GM18873 (cell line): ENCODE measurements at regions not wholly inside any gene's neighbourhood (a gene's known extent, or its start where the extent isn't known, plus 50 kb on each side); places are given as distances from the start of the nearest gene placed in this dataset.

ENCODE experiments used
- ATAC-seq: cut with Tn5 transposase; IDR thresholded peaks from one replicate; pipeline ENCODE4 v1.9.1; 2021; ENCODE audit warnings: mild to moderate bottlenecking, moderate library complexity, moderate number of reproducible peaks; ENCODE audit not compliant: unreplicated experiment, low FRiP score

DNA sequence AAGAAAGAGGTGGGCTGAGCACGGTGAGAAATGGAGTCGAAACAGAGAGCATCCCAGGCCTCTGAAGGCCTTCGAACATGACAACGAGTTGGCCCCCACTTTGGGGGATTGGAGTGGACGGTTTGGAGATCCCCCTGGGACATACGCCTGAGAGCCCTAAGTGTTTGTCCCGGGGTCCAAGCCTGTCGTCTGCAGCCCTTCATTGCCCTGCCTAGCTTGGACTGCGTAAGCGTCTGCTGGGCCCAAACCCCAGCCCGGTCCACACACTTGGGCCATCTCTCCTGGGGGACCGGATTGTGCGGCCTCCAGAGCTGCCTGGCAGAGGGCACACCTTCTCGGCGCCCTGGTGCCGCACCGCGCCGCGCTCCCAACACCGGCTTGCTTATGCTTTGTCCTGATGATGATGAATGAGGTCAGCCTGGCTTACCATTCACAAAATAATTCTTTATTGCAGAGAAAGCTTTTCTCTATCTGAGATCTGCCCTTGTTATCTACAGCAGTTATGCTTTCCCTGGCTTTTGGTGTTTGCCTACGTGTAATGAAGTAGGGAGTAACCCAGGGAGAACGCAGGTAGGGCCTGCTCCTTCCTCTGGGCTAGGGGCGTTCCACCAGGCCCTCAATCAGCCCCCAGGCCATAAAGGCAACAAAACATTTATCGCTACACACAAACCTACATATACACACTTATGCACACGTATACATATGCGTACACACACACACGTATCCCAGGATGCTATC lies 85.9 kb upstream of the PPARA start:
- ATAC-seq = no peak

DNA sequence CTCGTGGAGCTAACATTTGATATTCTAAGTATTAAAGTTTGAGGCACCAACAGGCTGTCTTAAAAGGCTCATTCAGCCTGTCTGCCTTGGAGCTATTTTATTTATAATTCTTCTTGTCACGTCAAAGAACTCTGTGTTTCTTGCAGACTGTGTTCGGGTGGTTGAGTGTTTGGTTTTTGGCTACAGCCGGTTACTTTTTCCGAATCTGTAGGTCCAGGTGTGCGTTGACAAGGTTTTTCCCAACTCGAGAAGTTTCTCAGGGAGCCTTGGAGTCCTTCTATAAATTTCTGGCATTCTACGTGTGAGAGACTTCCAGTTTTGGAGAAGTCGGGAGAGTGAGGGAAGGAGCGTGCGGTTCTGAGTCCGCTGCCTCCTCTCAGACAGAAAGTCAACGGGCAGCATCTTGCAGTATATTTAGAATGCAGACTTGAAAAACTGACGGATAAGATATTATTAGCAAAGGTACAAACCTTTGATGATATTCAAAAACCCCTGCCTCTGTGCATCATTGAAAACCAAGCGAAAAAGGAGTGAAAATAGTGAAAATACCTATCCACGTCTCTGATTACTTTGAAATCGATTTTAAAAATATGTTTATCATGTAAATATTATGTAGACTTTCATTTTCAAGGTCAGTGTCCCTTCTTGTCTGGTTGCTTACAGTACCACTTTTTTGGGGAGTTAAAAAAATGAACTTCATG lies 85.2 kb upstream of the PPARA start:
- ATAC-seq = no peak

DNA sequence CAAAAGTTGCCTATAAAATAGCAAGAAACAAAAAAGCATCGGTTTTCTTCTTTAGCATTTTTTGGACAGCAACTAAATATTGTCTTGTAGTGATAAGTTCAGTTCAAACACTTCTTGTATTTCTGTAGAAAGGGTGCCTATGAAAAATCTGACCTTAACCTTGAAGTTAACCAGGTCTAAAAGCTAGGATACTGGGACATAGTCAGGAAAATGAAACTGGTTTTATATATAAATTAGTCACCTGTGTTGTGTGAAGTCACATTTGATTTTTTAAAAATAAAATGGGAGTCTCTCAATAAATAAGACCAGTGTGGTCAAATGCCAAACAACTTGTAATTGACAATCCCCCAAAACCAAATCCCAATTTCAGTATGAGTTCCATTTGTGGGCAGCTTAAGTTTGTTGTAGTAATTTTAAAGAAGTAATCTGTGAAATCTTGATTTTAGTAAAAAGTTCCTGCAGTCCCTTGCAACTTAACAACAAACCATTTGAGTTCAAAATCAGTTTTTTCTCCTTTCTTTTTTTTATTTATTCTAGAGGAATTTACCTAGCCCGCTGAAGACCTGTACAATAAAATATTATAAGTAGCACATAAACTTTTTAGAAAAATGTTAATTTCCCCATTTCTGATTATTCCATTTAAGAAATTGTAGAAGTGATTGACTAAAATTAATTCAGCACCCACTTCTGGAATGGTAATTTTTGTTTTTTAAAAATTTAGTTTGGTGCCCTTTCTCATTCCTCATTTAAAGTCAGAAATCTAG lies 84.5 kb upstream of the PPARA start:
- ATAC-seq = no peak

DNA sequence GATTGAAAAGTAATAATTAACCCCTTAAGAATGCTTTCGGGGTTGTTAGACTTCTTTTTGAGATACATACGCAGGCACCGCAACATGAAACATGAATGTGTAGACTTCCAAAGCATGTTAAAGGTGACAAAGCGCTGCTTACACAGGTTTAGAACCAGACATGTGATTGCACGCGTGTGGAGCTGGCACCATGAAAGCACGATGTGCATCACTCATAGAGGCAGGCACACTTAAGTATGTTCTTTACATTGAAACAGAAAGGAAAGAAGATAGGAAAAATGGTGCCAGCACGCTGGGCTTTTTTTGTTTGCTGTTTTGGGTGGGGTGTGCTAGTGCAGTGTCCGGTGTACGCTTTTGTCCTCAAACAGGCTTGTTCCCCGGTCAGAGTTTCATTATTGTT lies 83.6 kb upstream of the PPARA start:
- no peak for ATAC-seq

DNA sequence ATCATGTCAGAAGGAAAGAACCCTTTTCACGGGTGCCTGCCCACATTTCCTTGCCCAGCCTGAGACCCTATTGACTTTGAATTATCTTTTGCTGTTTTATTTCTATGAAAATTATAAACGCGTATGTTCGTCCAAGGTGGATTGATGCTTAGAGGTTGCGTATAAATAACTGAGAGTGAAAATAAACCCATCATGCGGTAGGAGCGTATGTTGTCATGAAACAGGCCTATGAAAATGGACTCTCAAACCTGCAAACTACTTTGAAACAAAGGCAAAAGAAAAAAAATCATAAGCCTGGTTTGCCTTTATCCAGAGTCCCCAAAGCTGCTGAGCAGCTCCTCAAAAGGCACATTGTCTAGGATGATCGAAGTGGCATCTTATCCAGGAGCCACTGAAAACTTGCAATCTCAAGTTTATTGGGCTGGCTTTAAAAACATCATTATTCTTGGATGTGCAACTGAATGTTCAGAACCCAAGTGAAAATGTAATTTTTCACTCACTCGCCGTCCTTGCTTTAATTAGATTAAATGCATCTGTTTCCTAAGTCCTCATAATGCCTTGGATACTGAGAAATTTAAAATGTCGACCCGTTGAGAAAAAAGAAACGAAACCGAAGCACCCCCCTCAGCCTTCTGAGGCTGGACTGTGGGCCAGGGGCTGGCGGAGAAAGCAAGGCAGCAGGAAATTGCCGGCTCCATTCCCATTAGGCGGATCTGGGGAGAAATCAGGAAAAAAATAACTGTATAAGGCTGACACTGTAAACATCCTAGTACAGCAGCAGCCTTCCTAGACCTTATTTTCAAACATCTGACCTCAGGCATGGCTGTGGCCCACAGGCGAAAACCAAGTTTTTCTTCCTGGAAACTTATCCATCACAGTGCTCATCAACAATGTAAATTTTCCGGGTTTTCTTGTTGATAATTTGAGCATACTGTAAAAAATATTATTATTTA lies 82.9 kb upstream of the PPARA start:
- ATAC-seq = no peak

DNA sequence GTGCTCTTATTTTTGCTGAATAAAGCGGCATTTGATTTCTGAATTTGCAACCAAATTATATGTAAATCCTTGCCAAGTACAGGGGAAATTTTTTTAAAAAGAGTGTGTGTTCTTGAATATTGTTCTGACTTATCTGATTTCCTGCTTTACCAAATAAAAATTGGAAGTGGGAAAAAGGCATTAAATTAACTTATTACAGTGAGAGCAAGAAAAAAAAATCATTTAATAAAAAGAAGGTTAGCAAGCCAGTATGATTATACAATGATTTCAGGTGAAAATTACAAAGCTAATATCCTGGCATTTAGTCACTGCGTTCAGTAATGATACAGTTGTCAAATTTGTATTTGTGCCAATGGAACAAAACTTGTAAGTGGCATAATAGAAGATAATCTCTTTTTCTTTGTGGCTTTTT lies 82.1 kb upstream of the PPARA start:
- no peak for ATAC-seq

DNA sequence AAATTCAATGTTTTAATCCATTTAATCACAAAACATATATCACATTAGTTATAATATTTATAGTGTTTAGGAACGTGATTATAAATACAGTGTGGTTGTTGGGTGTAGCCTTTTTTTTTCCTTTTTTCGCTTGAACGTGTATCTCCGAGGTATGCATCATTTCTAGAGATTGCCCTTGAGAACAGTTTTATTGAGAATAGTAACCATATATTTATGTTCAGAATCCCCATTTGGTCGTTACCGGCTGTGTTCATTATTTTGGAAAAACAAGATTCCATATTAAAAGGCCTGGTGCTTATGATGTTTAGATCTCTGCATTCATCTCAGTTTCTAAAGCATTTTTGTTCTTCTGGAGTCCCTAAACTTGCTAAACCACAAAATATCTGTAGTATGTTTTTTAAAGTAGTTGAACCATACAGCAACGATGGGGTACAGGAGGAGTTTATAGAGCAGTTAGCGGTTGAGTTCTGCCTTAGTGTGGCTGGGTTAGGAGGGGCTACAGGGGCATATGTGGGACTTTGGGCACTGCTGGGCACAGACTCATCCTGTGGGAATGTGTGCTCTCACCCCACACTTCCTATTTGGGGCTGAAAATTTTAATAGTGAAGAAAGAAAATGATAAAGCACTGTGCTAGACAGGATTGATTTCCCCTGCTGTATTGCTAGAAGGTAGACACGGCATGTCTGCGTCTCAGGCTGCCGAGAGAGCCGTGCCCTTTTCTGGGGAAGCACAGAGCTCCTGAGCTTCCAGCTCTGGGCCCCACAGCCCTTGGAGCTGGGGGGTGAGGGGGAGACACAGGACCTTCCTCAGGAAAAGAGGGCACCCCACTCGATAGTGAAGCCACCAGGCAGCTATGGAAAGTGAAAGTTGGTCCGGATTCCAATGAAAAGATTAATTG lies 81.5 kb upstream of the PPARA start:
- no peak for ATAC-seq

DNA sequence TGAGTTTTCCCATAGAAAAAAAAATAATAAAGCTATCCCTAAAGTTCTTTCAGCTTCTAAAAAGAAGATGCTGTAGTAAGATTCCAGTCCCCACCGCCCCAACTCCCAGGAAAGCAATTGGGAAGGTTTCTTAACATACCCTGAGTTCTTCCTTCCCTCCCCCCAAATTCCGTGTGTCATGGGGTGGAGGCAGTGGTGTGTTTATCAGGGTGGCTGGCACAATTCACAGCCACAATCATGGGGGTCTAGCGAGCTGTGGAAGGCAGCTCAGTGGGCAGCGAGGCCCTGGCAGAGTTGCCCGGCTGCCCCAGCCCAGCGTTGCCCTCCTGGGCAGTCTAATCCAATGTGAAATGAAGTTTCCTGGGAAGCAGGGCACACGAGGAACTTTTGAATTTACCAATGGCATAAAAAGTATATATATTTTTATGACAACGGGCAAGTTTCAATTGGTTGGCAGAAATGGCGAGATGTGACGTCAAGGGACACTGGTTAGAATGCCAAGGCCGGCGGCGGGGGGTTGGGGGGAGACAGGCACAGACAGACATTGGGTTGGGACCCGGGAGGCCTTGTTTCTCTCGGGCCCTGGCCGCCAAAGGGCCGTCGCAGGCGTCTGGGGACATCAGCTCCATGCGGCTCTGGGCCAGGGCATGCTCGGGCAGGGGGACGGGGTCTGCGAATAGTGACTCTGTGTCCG lies 80.7 kb upstream of the PPARA start:
- ATAC-seq = no peak

DNA sequence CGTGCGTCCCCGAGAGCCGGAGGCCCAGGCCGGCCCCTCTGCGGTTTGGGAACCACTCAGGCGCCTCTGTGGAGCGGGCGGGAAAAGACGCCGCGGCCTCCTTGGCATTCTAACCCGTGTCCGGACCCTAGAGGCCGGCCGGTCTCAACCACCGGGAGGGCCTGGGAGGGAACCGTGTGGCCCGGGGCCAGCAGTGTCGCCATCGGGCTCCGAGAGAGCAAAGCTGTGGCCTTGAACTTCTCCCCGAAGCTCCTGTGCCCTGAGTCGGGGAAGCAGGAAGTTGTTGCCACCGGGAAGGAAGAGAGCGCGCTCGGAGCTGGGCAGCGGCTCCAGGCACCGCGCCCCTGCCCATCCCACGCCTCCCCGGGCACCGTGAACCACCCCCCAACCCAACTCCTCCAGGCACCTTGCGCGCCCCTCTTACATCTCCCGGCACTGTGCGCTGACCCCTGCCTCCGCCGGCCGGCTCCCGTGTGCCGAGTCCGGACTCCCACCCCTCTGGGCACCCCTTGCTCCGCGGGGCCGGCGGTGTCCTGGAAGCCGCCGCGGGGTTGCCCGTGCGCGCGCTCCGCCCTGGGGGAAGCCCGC lies 80.0 kb upstream of the PPARA start:
- ATAC-seq = no peak

DNA sequence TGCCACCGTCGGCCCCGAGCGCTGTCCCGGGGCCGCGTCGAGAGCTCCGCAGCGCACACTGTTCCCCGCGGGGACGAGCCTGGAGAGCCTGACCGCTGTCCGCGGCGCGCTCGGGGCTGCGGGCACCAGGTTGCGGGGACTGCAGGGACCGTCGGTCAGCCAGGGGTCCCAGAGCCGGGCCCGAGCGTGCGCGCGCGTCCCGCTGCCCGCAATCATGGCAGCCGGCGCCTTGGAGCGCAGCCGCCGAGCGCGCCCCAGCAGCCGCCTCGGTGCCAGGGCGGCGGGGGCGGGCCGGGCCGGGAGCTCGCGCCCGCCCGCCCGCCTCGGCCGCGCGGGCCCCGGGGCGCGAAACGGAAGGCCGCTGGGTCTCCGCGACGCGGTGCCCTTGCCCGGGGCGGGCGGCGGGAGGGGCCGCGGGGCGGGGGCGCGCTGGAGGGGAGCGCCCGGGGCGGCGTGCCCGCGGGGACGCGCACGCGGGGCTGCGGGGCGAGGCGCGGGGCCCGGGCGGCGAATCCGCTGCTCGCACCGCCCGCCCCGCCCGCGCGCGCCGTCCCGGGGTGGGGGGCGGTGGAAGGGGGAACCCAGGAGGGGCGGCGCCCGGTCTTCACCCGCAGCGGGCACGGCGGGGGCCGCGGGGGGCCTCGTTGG lies 79.4 kb upstream of the PPARA start:
- ATAC-seq = no peak

DNA sequence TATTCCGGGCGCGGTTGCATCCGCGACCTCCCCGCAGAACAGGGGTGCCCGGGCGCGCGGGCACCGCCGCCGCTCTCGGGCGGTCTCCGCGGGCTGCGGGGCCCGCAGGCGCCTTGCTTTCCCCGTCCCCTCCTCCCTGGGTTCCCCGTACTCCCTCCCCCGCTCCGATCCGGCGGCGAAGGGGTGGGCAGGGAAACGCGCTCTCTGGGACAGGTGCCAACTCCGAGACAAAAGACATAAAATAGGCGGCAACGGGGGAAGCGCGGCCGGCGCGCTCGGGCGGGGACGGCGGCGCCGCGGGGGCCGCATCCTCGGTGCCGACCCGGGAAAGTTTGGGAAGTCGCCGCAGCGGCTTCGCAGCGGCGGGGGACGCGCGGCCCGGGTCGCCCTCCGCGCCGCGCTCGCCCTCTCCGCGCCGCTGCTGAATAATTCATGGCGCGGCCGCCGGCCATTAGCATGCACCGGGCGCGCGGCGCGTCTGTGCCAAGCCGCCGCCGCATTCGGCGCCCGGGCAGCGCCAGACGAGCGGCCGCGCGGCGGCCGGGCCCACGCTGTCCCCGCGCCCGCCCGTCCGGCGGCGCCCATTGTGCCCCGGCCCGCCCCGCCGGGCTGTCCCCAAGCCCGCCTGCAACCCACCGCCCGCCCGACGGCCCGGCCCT lies 78.7 kb upstream of the PPARA start:
- no peak for ATAC-seq

DNA sequence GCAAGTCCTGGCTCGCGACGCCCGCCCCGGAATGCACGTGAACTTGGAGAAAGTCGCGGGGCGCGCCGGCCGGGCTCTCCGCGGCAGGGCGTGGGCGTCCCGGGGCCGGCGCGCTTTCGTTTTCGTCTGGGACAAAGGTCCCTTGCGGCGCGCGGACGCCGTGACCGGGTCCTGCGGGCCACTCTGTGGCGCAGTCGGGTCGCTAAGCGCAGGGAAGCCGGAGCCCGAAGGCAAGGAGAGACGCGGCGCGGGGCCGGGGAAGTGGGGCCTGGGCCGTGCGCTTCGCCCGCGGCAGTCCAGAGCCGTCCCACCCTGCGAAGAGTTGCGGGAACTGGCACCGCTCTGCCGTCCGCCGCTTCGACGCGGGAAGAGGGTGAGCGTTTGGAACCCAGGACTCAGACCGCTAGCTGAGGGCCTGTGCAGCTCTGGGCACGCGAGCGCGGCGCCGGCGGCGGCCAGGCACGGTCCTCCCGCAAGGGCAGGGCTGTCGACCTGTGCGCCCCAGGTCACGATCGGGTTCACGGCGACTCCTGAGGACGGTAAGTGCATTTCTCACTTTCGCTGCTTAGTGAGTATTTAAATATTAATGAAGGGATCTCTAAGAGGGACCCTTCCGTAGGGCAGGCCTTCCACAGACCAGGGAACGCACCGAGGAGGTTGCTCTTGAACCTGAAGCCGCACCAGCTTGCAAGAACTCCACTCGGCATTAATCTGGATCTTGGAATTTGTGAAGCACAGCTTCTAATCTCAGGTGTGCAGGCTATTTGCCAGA lies 78.0 kb upstream of the PPARA start:
- no peak for ATAC-seq

DNA sequence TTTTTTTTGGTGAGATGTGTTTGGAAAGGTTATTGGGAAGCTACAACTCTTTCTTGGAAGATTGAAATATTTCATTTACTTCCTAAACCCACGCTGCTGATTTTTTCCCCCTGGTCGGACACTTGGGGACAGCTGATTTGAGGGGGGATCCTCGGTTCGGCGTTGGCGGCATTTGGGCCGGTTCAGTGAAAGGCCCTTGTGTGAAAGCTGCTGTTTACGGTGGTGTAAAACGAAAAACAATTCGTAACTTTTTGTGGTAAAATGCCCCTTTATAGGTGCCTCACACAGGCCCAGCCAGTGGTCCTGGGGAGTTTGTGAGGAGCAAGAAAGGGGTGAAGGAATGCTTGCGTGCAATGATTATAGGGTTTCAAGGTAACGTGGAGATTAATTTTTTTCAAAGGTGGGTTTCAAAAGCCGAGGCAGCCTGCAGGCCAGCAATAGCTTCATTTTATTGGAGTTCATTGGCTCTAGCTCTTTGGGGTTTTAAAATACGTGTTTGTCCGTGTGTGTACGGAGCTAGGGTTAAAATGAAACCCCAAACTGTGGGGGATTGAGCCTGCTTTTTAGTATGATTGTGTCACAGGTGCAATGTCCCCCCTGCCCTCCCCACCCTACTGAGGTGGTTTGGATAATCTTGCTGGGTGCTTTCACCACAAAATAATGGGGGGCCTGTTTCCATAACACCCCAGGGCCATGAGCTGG lies 77.2 kb upstream of the PPARA start:
- ATAC-seq = no peak

DNA sequence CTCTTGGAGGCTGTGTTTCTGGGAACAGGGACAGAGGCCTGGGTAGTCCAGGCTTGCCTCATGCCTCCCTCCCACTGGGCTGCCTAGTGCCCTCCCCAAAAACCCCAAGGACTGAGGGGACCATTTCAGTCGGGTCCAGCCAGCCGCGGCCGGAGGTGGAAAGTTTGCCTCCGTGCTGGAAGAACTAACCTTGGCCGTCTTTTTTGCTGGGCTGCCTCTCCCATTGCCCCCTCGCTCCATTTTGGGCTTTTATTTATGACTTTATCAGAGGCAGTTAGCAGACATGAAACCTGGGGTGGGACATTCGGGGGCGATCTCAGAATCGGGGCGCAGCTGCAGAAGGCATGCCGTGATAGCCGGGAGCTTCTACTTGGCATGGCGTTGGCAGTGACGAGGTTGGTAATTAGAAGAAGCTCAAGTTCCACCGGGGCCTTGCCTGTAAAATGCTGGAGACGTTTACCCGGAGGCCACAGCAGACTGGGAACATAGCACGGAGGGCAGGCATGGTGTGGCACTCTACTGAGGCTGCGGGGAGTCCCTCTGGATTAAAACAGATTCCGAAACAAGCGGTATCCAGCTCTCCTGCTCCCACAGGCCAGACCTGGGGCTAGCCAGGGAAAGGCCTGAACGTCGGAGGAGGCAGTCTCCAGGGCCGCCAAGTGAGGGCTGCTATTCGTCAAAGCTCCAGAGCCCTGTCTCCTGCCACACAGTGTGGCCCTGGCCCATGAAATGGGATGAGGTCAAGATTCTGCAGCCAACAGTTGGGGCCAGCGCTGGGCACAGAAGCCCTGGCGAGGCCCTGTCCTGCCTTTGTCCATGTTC lies 76.4 kb upstream of the PPARA start:
- no peak for ATAC-seq
